OCI-LY7 (cell line): ENCODE measurements at regions not wholly inside any gene's neighbourhood (a gene's known extent, or its start where the extent isn't known, plus 50 kb on each side); places are given as distances from the start of the nearest gene placed in this dataset.

Source experiments
- EZH2phosphoT487 ChIP-seq: fragments of 200-600 bp; sonication (generic); IDR thresholded peaks from 2 replicates; pipeline ENCODE4 v1.6.1; 2018; ENCODE audit warnings: low read depth, borderline replicate concordance, mild to moderate bottlenecking, mixed run types, antibody characterized with exemption, low read length, moderate library complexity, mixed read lengths
- TF ChIP-seq, protein P1 (sequence below): fragments of 200-600 bp; sonication (generic); conservative IDR thresholded peaks from 2 replicates; pipeline ENCODE4 v1.5.1; 2014; ENCODE audit warnings: mild to moderate bottlenecking, antibody characterized with exemption, low read length, moderate library complexity, mixed read lengths

DNA sequence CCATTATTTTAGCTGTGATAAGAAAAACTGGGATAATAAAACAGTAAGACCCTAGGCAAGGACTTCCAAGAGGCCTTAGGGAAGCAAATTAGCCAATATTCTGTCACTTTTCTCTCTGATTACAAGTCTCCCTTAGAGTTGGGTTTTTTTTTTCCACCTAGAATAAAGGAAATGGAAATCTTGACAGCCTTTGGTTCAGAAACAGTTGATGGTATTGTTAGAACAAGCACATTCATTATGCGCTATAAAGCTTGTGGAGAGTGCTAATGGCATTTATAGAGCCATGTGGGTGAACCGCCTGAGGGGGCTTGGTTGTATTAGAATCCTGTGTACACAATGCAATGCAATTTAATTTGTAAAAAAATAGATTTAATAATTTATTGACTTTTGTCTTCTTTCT is 88.9 kb upstream of the OGFRL1 start:
- no peak for TF ChIP-seq EZH2phosphoT487
- TF ChIP-seq, protein P1, sequence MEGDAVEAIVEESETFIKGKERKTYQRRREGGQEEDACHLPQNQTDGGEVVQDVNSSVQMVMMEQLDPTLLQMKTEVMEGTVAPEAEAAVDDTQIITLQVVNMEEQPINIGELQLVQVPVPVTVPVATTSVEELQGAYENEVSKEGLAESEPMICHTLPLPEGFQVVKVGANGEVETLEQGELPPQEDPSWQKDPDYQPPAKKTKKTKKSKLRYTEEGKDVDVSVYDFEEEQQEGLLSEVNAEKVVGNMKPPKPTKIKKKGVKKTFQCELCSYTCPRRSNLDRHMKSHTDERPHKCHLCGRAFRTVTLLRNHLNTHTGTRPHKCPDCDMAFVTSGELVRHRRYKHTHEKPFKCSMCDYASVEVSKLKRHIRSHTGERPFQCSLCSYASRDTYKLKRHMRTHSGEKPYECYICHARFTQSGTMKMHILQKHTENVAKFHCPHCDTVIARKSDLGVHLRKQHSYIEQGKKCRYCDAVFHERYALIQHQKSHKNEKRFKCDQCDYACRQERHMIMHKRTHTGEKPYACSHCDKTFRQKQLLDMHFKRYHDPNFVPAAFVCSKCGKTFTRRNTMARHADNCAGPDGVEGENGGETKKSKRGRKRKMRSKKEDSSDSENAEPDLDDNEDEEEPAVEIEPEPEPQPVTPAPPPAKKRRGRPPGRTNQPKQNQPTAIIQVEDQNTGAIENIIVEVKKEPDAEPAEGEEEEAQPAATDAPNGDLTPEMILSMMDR = no peak
